SK-N-MC (cell line): ENCODE measurements at regions not wholly inside any gene's neighbourhood (a gene's known extent, or its start where the extent isn't known, plus 50 kb on each side); places are given as distances from the start of the nearest gene placed in this dataset.

Source experiments
- EZH2 ChIP-seq: fragments of 200-600 bp; sonication (generic); IDR thresholded peaks from one replicate; pipeline ENCODE4 v1.6.1; 2017; ENCODE audit warnings: antibody characterized with exemption
- FOXP2 ChIP-seq: optimal IDR thresholded peaks from 2 replicates; pipeline ENCODE3; 2011; ENCODE audit warnings: mild to moderate bottlenecking, moderate library complexity; ENCODE audit not compliant: insufficient read depth; ENCODE audit errors: extremely low read length, control extremely low read depth
- POLR2AphosphoS5 ChIP-seq: IDR thresholded peaks from 2 replicates; pipeline ENCODE4 v1.6.1; 2012; ENCODE audit warnings: mild to moderate bottlenecking, low read depth, low read length, borderline replicate concordance

DNA sequence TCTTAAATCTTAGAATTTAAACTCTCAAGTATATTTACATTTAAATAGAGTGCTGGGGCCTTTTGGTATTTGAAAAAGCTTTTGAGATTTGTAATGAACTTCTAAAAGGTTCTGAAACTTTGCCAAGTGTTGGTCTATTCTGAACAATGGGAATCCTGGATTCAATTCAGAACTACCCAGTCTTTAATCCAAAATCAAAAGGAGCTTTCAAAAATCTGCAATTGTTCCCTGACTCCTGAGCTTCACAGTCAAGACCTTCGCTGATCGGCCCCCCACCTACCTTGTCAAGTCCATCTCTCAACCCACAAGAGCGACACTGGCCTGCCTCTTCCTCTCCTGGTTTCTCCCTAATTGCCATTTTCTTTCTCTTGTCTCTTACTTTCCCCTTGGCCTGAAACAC lies 666.1 kb upstream of the BOD1L1 start:
- TF ChIP-seq POLR2AphosphoS5 (no peak), EZH2 (no peak), FOXP2 (no peak)
